ENCODE measurements at regions not wholly inside any gene's neighbourhood (a gene's known extent, or its start where the extent isn't known, plus 50 kb on each side); places are given as distances from the start of the nearest gene placed in this dataset.
A peak's percentile ranks its signal among the peaks of the same experiment; 100 is the strongest.

GRCh38 chr4:17325098-17325497, 186.8 kb downstream of the QDPR start:
- TF ChIP-seq CTCF (IDR thresholded peaks at IDR 0.05): no peak

- TF ChIP-seq CTCF (IDR thresholded peaks at IDR 0.05): peak; percentile 52
Measured at GRCh38 chr4:17324386-17324830, 187.5 kb downstream of the QDPR start.

DNA sequence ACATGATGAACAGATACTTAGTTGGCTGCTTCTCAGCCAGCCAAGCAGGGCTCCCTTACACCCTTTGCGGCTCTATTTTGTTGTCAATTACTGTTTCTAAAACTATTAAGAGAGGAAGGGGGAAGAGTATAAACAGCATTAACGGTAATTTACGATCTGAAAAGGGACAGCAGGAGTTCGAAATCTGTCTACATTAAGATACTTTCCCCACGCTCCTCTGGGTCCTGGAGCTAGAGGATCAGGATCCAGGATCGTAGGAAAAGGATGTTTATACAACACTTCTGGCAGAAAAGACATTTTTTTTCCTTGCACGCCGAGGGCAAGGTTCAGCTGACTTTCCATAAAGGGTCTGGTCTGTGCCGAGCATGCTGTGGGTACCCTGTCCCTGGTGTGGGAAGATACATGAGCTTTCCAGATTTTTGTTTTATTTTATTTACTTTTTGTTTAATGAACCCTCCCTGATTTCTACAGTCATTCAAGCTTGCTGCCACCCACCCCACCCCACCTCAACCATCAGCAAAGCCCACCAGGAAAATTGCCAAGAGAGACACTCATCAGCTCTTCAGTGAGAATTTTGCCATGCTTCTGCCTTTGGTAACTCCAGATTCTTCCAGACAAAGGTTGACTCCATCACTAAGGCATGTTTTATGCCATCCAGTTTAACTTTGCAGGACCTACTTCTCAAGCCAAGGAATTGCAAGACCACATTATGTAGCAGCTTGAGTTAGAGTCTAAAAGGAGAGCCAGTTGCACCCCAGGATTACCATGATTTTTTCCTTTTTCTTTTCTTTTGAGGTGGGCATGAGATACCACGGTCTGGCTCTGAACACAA, 188.1 kb downstream of the QDPR start:
- no peak for TF ChIP-seq CTCF (IDR thresholded peaks at IDR 0.05)

DNA sequence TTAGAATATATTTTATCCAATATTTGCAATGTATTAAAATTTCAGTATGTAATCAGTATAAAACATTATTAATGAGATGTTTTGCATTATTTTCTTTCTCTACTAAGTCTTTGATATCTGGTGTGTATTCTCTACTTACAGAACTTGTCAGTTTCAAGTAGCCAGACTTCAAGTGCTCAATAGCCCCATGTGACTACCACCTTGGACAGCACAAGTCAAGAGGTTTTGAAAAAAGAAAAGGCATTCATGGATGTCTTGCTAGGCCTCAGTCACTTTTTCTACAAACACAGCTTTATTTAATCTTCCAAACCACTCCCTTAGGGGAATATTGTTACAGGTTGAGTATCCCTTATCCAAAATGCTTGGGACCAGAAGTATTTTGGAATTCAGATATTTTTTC, 189.4 kb downstream of the QDPR start:
- TF ChIP-seq CTCF (IDR thresholded peaks at IDR 0.05): no peak

GRCh38 chr4:17320046-17320445, 191.8 kb downstream of the QDPR start:
- TF ChIP-seq CTCF (IDR thresholded peaks at IDR 0.05): no peak

- TF ChIP-seq CTCF (IDR thresholded peaks at IDR 0.05): no peak
Measured at GRCh38 chr4:17317526-17317925, 194.4 kb downstream of the QDPR start.

DNA sequence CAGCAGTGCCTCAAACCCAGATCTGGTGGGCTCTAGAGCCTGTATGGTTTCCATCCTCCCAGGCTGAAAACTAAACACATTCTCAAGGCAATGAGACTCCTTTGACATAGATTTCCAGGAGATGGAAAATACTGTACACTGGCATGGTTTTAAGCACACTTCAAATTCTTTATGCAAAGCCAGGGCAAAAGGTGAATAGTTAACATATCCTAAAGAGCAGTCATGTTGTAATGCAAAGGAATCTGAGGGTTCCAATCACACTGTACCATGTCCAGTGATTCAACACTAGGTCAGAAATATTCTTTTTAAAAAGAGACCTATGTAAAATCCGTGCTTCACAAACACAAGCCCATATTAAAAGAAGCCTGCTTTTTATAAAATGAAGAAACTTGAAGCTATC, 195.3 kb downstream of the QDPR start:
- TF ChIP-seq CTCF (IDR thresholded peaks at IDR 0.05): no peak
